GM12872 (cell line): ENCODE measurements at regions not wholly inside any gene's neighbourhood (a gene's known extent, or its start where the extent isn't known, plus 50 kb on each side); places are given as distances from the start of the nearest gene placed in this dataset.

ENCODE experiments used
- CTCF ChIP-seq: IDR thresholded peaks from 3 replicates; pipeline ENCODE4 v1.5.1; 2011; ENCODE audit warnings: low read depth, mild to moderate bottlenecking, low read length, moderate library complexity; ENCODE audit not compliant: insufficient read depth

GRCh38 chr4:24234288-24234848 lies 344.5 kb upstream of the PPARGC1A start:
- TF ChIP-seq CTCF, result no peak

GRCh38 chr4:24230955-24231354 lies 341.1 kb upstream of the PPARGC1A start:
- no peak for TF ChIP-seq CTCF

GRCh38 chr4:24229978-24230377 lies 340.1 kb upstream of the PPARGC1A start:
- no peak for TF ChIP-seq CTCF

- TF ChIP-seq CTCF, result no peak
Observed at GRCh38 chr4:24228692-24229091, 338.8 kb upstream of the PPARGC1A start.

- TF ChIP-seq CTCF, result no peak
Observed at GRCh38 chr4:24226667-24227066, 336.8 kb upstream of the PPARGC1A start.

- no peak for TF ChIP-seq CTCF
Observed at GRCh38 chr4:24226023-24226422, 336.2 kb upstream of the PPARGC1A start.

GRCh38 chr4:24224446-24224845 lies 334.6 kb upstream of the PPARGC1A start:
- no peak for TF ChIP-seq CTCF

- TF ChIP-seq CTCF, result no peak
Observed at GRCh38 chr4:24219209-24219608, 329.4 kb upstream of the PPARGC1A start.
